Calu3 (cell line): ENCODE measurements at regions not wholly inside any gene's neighbourhood (a gene's known extent, or its start where the extent isn't known, plus 50 kb on each side); places are given as distances from the start of the nearest gene placed in this dataset.

ENCODE experiments used
- BruUV-seq: library from RNA; stranded (reverse); fragments of 400-500 nt; replicated peaks from 2 replicates; lab custom pipeline; 2021; lab: Mats Ljungman, UMichigan
- CTCF ChIA-PET: fragments of 300-600 bp; sonication (Branson Sonifier 250); formaldehyde crosslinking; loops from one replicate; lab custom pipeline; 2022; ENCODE audit warnings: antibody characterized with exemption; lab: Charles Lee
- DNase-seq: peaks from one replicate; pipeline ENCODE4 v3.0.0; 2022
- H3K27ac Mint-ChIP-seq: one replicate; pipeline ENCODE4 v1.8.0; 2022; ENCODE audit warnings: mixed read lengths; ENCODE audit not compliant: unreplicated experiment
- H3K27me3 Mint-ChIP-seq: one replicate; pipeline ENCODE4 v1.8.0; 2022; ENCODE audit warnings: mixed read lengths; ENCODE audit not compliant: unreplicated experiment
- H3K36me3 Mint-ChIP-seq: one replicate; pipeline ENCODE4 v1.8.0; 2022; ENCODE audit warnings: mild to moderate bottlenecking, moderate library complexity, mixed read lengths; ENCODE audit not compliant: insufficient read depth, unreplicated experiment
- H3K4me1 Mint-ChIP-seq: one replicate; pipeline ENCODE4 v1.8.0; 2022; ENCODE audit warnings: mild to moderate bottlenecking, low read depth, mixed read lengths; ENCODE audit not compliant: unreplicated experiment
- H3K4me3 Mint-ChIP-seq: one replicate; pipeline ENCODE4 v1.8.0; 2022; ENCODE audit warnings: mild to moderate bottlenecking, low read depth, moderate library complexity, mixed read lengths; ENCODE audit not compliant: unreplicated experiment
- H3K9me3 Mint-ChIP-seq: one replicate; pipeline ENCODE4 v1.8.0; 2022; ENCODE audit warnings: low read depth, mixed read lengths; ENCODE audit not compliant: unreplicated experiment
- CTCF ChIP-seq: fragments of 200-600 bp; IDR thresholded peaks from one replicate; pipeline ENCODE4 v1.8.0; 2022; ENCODE audit warnings: antibody characterized with exemption; ENCODE audit not compliant: unreplicated experiment
- intact Hi-C: fragments of 100-400 bp; cut with micrococcal nuclease; formaldehyde crosslinking; loops from one replicate; pipeline ENCODE4 v1.10.0; 2022; ENCODE audit not compliant: unreplicated experiment

- intact Hi-C loops: no loop called here
- no peak for DNase-seq
- CTCF ChIA-PET: no interaction called here
- TF ChIP-seq CTCF: no peak
- BruUV-seq: no TSS peak
- Mint-ChIP-seq H3K4me1 (no peaks in the 10 kb centered on the region), H3K27me3 (no peaks in the 10 kb centered on the region), H3K9me3 (peaks cover 10% of the 10 kb centered on the region), H3K4me3 (no peak overlapping the region), H3K27ac (no peak overlapping the region), H3K36me3 (no peaks in the 10 kb centered on the region)
Observed at GRCh38 chr10:36636879-36637278, 488.5 kb upstream of the ANKRD30A start.

DNA sequence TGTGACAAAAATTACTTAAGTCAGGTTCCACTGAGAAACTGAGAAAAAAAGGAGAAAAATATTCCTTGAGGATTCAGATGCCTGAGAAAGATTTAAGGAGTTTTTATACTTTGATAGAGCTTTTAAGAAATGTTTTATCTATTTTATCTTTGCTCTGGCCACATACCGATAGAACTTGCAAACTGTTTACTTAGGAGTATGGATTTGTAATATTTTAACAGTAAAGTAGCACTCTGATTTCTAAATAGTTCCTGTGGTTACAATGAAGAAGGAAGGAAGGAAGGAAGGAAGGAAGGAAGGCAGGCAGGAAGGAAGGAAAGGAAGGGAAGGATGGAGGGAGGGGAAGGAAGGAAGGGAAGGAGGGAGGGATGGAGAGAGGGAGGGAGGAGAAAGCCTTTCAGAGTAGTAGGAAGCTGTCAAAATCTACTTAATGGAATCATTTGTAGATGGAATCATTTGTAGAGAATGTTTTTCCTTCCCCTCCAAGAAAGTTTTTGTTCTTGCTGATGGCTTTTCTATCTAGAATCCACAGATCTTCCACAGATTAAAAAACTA is 489.0 kb upstream of the ANKRD30A start:
- DNase-seq: no peak
- intact Hi-C loops: no loop called here
- TF ChIP-seq CTCF: no peak
- CTCF ChIA-PET: no interaction called here
- Mint-ChIP-seq H3K27ac (no peak overlapping the region), H3K36me3 (no peaks in the 10 kb centered on the region), H3K4me1 (no peaks in the 10 kb centered on the region), H3K9me3 (peaks cover 7% of the 10 kb centered on the region), H3K27me3 (no peaks in the 10 kb centered on the region), H3K4me3 (no peak overlapping the region)
- no TSS peak for BruUV-seq

- CTCF ChIA-PET: no interaction called here
- Mint-ChIP-seq H3K4me1 (no peaks in the 10 kb centered on the region), H3K36me3 (no peaks in the 10 kb centered on the region), H3K27me3 (no peaks in the 10 kb centered on the region), H3K4me3 (no peak overlapping the region), H3K27ac (no peak overlapping the region), H3K9me3 (peaks cover 7% of the 10 kb centered on the region)
- BruUV-seq: no TSS peak
- TF ChIP-seq CTCF: no peak
- intact Hi-C loops: no loop called here
- DNase-seq: no peak
Observed at GRCh38 chr10:36634916-36635315, 490.5 kb upstream of the ANKRD30A start.

GRCh38 chr10:36630267-36630666 is 495.1 kb upstream of the ANKRD30A start:
- no peak overlapping the region for H3K27ac Mint-ChIP-seq
- intact Hi-C loops: no loop called here
- no peak overlapping the region for H3K4me3 Mint-ChIP-seq
- TF ChIP-seq CTCF: no peak
- no peaks in the 10 kb centered on the region for H3K36me3 Mint-ChIP-seq
- CTCF ChIA-PET: no interaction called here
- no peak for DNase-seq
- BruUV-seq: no TSS peak
- H3K27me3 Mint-ChIP-seq: no peaks in the 10 kb centered on the region
- H3K4me1 Mint-ChIP-seq: no peaks in the 10 kb centered on the region
- H3K9me3 Mint-ChIP-seq: peaks cover 4% of the 10 kb centered on the region
